ENCODE measurements at regions not wholly inside any gene's neighbourhood (a gene's known extent, or its start where the extent isn't known, plus 50 kb on each side); places are given as distances from the start of the nearest gene placed in this dataset.

DNA sequence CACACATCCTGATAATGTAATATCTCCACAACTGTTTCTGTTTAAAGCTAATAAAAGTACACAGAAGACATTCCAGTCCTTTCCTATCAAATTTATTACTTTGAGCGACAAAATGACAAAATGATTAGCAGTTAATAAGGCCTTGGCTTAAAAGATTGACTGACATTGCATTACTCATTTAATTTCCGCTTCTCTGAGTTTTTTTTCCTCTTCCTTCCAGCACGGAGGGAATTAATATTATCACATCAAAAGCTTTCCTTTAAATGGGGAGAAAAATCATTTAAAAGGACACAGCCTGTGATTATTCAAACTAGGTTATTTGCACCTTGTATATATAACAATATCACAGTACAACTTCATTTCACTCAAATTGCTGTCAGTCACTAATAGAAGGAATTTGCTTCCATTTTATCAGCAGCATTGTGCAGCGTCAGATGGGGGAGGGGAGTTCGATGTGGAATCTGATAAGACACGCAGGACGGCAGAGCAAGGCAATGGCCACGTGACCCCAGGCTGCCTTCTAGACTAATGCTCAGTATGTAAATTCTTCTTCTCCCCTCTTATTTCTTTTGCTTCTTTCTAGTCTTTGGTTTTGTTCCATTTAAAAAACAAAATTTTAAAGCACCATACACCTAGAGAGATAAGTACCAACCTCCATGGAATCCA, 400.5 kb downstream of the IRX1 start:
- H3K4me3 Mint-ChIP-seq = no peak overlapping the region
- CTCF ChIA-PET = no interaction called here
- ATAC-seq (no peak), DNase-seq (no peak)
- no peaks in the 10 kb centered on the region for H3K27me3 Mint-ChIP-seq
- no peaks in the 10 kb centered on the region for H3K36me3 Mint-ChIP-seq
- H3K4me1 Mint-ChIP-seq = no peaks in the 10 kb centered on the region
- H3K27ac Mint-ChIP-seq = no peak overlapping the region
- peaks cover 13% of the 10 kb centered on the region for H3K9me3 Mint-ChIP-seq (ENCODE audit: low read depth)

DNA sequence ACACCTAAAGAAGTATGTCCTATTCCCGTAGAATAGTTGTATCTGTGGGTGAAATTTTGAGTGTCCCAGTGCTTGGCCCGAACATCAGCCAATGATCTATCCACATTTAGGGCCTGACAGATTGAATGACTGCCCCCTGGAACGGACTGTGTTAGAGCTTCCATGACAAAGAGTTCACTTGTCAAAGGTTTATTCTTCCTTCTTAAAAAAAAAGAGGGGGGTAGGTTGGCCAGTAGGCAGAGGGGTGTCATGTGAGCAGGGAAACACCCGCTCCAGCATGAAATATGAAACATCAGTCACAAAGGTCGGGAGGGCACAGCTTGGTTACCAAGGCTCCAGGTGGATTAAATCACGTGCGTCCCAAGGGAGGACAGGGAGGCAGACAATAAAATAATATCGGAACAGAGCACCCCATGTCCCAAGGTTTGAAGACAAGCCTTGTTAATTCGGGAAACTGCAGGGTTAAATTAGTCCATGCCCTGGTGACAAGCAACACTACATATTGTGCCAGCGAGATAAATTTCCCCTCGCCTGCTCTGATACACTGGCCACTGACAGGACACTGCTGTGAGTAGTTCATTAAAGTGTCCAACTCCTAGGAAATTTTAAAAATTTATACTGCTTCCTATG, 401.2 kb downstream of the IRX1 start:
- H3K4me3 Mint-ChIP-seq = no peak overlapping the region
- no peaks in the 10 kb centered on the region for H3K36me3 Mint-ChIP-seq
- peaks cover 13% of the 10 kb centered on the region for H3K9me3 Mint-ChIP-seq (ENCODE audit: low read depth)
- DNase-seq = no peak
- CTCF ChIA-PET = no interaction called here
- ATAC-seq = no peak
- H3K4me1 Mint-ChIP-seq = no peaks in the 10 kb centered on the region
- H3K27me3 Mint-ChIP-seq = no peaks in the 10 kb centered on the region
- no peak overlapping the region for H3K27ac Mint-ChIP-seq

DNA sequence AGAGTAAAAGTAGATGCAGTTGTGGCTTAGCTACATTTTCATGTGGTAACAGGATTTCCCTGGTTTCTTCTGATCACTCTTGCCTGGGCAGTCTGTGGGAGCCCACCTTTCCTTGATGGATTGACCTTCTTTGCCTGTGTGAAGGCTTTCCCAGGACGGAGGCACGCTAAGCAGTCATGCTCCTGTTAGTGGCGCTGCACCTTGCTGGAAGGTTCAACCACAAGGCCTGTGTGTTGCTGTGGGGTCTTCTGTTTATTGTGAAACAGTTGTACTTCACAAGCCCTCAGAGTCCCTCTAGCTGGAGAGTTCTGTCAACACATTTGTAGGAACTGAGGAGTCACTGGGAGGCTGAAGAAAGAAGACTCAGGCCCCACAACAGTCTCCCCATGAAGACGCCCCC, 402.0 kb downstream of the IRX1 start:
- ATAC-seq = no peak
- H3K36me3 Mint-ChIP-seq = no peaks in the 10 kb centered on the region
- H3K27me3 Mint-ChIP-seq = no peaks in the 10 kb centered on the region
- H3K4me3 Mint-ChIP-seq = no peak overlapping the region
- H3K27ac Mint-ChIP-seq = no peak overlapping the region
- H3K4me1 Mint-ChIP-seq = no peaks in the 10 kb centered on the region
- peaks cover 21% of the 10 kb centered on the region for H3K9me3 Mint-ChIP-seq (ENCODE audit: low read depth)
- DNase-seq = no peak
- CTCF ChIA-PET = no interaction called here

DNA sequence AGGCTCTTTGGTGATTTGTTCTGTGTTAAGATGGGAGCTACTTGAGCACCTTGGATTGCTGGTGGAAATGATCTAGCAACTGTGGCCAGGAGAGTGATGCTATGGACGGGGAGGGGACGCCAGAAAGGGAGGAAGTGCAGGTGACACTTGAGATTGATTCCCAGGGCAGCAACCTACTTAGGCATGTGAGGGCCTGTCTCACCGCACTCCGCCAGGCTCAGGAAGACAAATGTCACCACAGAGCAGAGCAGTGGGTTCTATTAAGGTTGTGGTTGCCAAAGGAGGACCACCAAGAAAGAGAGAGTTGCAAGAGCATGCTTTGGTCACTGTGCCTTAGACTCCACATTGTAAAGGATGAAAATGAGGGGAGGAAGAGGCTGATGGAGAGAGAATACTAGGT, 404.3 kb downstream of the IRX1 start:
- no peaks in the 10 kb centered on the region for H3K4me1 Mint-ChIP-seq
- DNase-seq (no peak), ATAC-seq (no peak)
- no peak overlapping the region for H3K27ac Mint-ChIP-seq
- H3K36me3 Mint-ChIP-seq = no peaks in the 10 kb centered on the region
- peaks cover 16% of the 10 kb centered on the region for H3K9me3 Mint-ChIP-seq (ENCODE audit: low read depth)
- CTCF ChIA-PET = no interaction called here
- no peaks in the 10 kb centered on the region for H3K27me3 Mint-ChIP-seq
- H3K4me3 Mint-ChIP-seq = no peak overlapping the region

DNA sequence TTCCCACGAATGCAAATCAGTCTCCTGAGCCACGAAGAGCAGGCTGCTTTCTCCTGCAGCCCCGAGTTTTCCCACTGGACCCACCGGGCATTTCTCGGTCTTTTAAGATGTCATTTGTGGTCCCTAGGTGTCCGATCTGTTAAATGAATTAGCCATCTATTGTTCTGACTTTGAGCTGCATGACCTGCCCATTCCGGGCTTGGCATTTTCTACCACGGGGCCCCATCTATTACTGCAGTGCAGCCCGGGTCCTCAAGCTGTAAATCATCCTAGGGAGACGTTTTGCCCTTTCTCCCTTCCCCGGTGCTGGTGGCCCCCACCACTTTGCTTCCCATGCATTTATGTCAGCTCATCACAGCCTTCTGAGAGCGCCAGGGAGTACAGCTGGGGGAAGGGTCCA, 405.4 kb downstream of the IRX1 start:
- ATAC-seq = no peak
- Mint-ChIP-seq H3K27me3 (no peaks in the 10 kb centered on the region), H3K4me1 (no peaks in the 10 kb centered on the region), H3K36me3 (no peaks in the 10 kb centered on the region), H3K9me3 (ENCODE audit: low read depth) (peaks cover 16% of the 10 kb centered on the region), H3K27ac (no peak overlapping the region), H3K4me3 (no peak overlapping the region)
- CTCF ChIA-PET = no interaction called here
- DNase-seq = no peak

DNA sequence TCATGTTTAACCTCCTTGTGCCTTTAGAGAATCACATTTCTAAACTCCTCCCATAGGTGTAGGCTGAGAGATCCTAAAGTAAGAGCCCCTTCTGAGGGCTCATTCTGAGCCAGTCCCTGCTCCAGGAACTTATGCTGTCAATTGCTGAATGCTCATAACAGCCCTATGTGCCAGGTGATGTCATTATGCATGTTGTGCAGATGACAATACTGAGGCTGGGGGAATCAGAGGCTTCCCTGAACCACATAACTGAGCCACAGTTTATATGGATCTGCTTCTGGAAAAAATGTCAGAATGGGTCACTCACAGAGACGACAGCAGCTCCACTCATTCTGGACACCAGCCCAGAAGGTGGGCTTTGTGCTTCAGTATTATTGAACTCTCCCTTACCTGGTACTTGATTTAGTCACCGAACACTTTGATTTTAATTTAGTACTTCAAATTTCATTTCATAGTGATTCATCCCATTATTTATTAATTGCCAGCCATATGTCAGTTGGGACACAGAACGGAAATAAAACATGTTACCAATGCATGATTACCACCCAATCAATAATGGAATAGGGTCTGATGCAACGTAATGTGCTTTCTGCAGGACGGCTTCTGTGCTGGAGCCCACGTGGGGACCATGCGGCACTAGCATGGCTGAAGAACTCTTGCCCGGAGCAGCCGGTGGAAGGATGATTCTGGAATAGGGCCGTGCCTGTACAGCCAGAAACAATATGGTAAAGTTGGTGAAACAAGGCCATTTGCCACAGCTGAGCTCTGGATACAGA, 406.3 kb downstream of the IRX1 start:
- H3K27me3 Mint-ChIP-seq = no peaks in the 10 kb centered on the region
- no peak overlapping the region for H3K4me3 Mint-ChIP-seq
- H3K9me3 Mint-ChIP-seq (ENCODE audit: low read depth) = peaks cover 16% of the 10 kb centered on the region
- CTCF ChIA-PET = no interaction called here
- DNase-seq = no peak
- no peak overlapping the region for H3K27ac Mint-ChIP-seq
- no peaks in the 10 kb centered on the region for H3K4me1 Mint-ChIP-seq
- no peak for ATAC-seq
- no peaks in the 10 kb centered on the region for H3K36me3 Mint-ChIP-seq

DNA sequence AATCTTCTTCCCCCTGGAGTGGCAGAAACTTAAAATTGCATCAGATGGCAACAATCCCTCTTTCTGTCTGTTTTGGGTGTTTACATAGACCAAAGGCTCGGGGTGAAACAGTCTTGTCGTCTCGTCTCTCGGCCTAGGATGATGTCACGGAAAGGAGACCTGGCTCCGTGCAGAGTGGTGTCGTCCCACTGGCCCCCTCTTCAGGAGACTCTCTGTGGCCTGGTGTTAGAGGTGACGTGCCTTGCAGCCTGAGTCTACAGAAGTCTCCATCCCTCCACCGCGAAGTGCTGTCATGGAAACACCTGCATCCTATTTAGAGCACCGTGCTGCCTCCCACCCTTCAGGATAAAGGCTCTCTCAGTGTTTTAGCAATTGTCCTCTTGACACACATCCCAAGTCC, 409.7 kb downstream of the IRX1 start:
- Mint-ChIP-seq H3K36me3 (no peaks in the 10 kb centered on the region), H3K27ac (no peak overlapping the region), H3K9me3 (ENCODE audit: low read depth) (peaks cover 19% of the 10 kb centered on the region), H3K4me1 (no peaks in the 10 kb centered on the region), H3K4me3 (no peak overlapping the region), H3K27me3 (no peaks in the 10 kb centered on the region)
- no peak for DNase-seq
- CTCF ChIA-PET = no interaction called here
- ATAC-seq = no peak

DNA sequence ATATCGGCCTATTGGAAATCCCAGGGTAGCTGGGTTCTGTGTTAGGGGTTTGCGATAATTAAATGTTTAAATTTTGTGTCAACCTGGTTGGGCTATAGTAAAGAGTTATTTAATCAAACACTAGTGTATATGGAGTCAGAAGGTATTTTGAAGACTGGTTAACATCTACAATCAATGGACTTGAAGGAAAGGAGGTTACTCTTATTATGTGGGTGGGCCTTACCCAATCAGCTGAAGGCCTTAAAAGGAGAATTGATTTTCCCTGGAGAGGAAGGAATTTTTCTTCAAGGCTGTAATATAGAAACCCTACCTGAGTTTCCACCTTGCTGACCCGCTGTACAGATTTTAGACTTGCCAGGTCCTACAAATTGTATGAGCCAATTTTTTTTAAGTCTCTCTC, 411.4 kb downstream of the IRX1 start:
- peaks cover 15% of the 10 kb centered on the region for H3K9me3 Mint-ChIP-seq (ENCODE audit: low read depth)
- CTCF ChIA-PET = no interaction called here
- ATAC-seq = no peak
- no peak for DNase-seq
- no peak overlapping the region for H3K27ac Mint-ChIP-seq
- H3K36me3 Mint-ChIP-seq = no peaks in the 10 kb centered on the region
- H3K4me3 Mint-ChIP-seq = no peak overlapping the region
- H3K4me1 Mint-ChIP-seq = no peaks in the 10 kb centered on the region
- H3K27me3 Mint-ChIP-seq = no peaks in the 10 kb centered on the region

DNA sequence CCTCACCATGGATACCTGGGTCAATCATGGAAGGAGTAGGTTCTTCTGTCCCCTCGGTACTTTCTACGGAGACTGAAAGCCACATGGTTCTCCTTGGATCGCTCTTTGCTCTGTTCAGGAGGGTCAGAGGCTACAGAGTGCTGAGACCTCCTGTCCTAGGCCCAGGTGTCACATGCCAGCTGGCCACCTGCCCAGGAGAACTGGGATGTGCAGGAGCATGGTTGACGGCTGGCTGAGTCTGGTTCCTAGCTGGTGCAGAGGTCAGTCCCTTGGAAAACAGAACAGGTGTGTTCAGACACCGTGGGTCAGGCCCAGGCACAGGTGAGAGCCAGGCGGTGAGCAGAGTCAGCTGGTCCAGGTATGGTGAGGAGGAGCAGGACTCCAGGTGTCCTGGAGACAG, 416.3 kb downstream of the IRX1 start:
- DNase-seq (no peak), ATAC-seq (no peak)
- Mint-ChIP-seq H3K4me3 (no peak overlapping the region), H3K4me1 (no peaks in the 10 kb centered on the region), H3K27ac (no peak overlapping the region), H3K27me3 (no peaks in the 10 kb centered on the region), H3K9me3 (ENCODE audit: low read depth) (peaks cover 9% of the 10 kb centered on the region), H3K36me3 (no peaks in the 10 kb centered on the region)
- CTCF ChIA-PET = no interaction called here

DNA sequence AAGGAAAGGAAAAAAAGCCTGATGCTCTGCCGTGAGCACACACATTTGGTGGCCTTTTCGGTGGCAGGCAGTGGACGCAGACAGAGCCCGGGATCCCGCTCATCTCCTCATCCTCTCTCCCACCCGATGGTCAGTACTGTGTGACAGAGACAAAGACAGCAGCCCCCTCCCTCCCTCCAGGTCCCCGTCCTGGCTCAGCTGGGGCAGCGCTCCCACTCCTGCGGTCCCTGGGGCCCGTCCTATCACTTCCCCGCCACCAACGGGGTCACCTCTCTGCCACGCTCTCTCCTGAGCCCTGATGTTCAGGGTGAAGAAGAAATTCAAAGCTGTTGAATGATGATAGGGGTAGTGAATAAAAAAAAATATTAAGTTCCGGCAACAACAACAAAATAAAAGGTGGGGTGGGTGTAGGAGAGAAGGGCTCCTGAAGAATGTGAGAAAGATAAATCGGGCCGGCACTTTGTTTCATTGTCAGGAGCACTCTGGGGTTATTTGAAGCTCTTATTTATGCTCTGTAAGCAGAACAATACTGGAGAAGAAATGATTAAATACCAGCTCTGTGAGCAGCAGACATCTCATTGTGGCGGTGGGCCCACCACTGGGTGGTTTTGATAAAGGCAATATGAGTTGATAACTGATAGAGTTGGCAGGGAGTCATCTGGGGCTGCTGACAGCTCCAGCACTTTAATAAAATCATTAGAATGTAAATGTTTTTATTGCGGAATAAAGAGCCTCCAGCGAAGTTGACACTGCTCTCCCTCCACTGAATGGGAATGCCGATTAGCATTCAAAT, 417.7 kb downstream of the IRX1 start:
- Mint-ChIP-seq H3K4me1 (no peaks in the 10 kb centered on the region), H3K36me3 (no peaks in the 10 kb centered on the region), H3K27me3 (no peaks in the 10 kb centered on the region), H3K4me3 (no peak overlapping the region), H3K9me3 (ENCODE audit: low read depth) (peaks cover 9% of the 10 kb centered on the region), H3K27ac (no peak overlapping the region)
- DNase-seq (no peak), ATAC-seq (no peak)
- CTCF ChIA-PET = no interaction called here

DNA sequence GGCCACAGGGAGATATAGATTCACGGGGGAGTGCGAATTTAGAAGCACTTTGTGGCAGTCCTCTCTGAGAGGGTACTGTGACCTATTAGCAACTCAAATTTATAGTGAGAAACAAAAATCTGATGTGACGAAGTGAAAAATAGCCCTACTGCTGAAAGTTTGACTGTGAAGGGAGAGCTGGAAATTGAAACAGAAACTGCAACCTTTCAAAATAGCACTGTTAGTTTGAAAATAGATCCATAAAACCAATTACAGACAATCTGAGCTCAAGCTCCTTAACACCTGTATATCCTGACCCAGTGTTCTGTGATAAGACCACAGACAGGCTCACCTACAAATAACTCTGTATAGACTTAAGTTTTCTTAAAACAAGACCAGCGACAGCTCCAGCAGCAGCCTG, 420.1 kb downstream of the IRX1 start:
- Mint-ChIP-seq H3K27me3 (no peaks in the 10 kb centered on the region), H3K9me3 (ENCODE audit: low read depth) (peaks cover 8% of the 10 kb centered on the region), H3K27ac (no peak overlapping the region), H3K4me1 (no peaks in the 10 kb centered on the region), H3K36me3 (no peaks in the 10 kb centered on the region), H3K4me3 (no peak overlapping the region)
- CTCF ChIA-PET = no interaction called here
- DNase-seq (no peak), ATAC-seq (no peak)

DNA sequence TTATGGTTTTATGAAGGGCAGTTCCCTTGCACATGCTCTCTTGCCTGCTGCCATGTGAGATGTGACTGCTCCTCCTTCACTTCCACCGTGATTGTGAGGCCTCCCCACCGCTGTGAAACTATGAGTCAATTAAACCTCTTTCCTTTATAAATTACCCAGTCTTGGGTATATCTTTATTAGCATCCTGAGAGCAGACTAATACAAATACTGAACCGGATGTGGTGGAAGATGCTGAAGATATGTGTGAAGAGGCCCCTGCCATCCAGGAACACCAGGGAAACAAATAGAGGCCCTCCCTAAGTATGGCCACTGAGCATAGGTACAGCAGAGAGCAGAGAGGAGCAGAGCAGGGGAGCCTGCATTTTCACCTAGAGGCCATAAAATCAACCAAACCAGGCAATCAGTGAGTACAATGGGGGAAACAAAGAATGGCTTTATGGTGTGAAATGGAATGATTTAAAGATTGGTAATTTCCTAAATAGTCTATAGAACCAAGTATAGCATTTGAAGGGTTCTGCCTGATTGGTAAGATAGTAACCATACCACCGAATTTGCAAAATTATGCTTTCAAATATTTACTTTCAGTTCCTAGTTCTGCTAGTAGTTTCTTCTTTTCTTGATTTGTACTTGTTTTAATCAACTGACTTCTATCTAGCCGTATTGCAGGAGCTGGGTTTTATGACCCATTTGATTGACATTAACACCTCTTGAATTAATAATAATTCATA, 421.6 kb downstream of the IRX1 start:
- DNase-seq (no peak), ATAC-seq (no peak)
- Mint-ChIP-seq H3K4me3 (no peak overlapping the region), H3K27ac (no peak overlapping the region), H3K36me3 (no peaks in the 10 kb centered on the region), H3K4me1 (no peaks in the 10 kb centered on the region), H3K27me3 (no peaks in the 10 kb centered on the region), H3K9me3 (ENCODE audit: low read depth) (peaks cover 10% of the 10 kb centered on the region)
- CTCF ChIA-PET = no interaction called here

DNA sequence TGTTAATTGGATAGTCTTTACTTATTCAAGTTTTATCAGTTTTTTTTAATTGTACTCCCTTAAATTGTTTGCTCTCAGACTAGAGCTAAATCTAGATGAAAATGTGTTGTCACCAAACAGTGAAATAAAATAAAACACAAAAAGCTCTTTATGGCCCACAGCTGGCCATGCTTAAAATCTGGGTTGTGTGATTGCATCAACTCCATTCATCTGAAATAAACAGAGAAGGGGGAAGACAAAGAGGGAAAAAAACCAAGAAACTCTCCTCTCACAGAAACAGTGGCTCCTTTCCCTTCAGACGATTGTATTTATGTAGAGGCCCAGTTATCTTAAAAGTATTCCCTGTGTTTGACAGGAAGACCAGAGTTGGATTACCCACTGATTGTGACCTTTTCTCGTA, 422.4 kb downstream of the IRX1 start:
- CTCF ChIA-PET = no interaction called here
- H3K27me3 Mint-ChIP-seq = no peaks in the 10 kb centered on the region
- no peak overlapping the region for H3K4me3 Mint-ChIP-seq
- no peak overlapping the region for H3K27ac Mint-ChIP-seq
- ATAC-seq (no peak), DNase-seq (no peak)
- H3K36me3 Mint-ChIP-seq = no peaks in the 10 kb centered on the region
- peaks cover 10% of the 10 kb centered on the region for H3K9me3 Mint-ChIP-seq (ENCODE audit: low read depth)
- no peaks in the 10 kb centered on the region for H3K4me1 Mint-ChIP-seq

Measured in activated CD8-positive, alpha-beta memory T cell treated with anti-CD3 and anti-CD28 coated beads, Interleukin-2, amount 10 ng/mL, durations not matched to agents 7 days and 5 days (primary cell).